Gastrocnemius medialis (tissue), 4 donors: ENCODE measurements at regions not wholly inside any gene's neighbourhood (a gene's known extent, or its start where the extent isn't known, plus 50 kb on each side); places are given as distances from the start of the nearest gene placed in this dataset.

Experiments
- ATAC-seq, 2 donors: fragments of 150-250 bp; one replicate each; pipeline ENCODE4 v1.9.1; 2016
- DNase-seq, 2 donors: peaks; one replicate each; pipeline ENCODE4 v3.0.0-alpha.2; 2019
- H3K27ac ChIP-seq, 4 donors: fragments of 200-600 bp; sonication (generic); 1 replicate in 1 of 4; 2 replicates in 3 of 4; pipeline ENCODE4 v1.5.1; 2016 to 2018; ENCODE audit warnings: mild to moderate bottlenecking in 2 of 4, moderate library complexity in 1 of 4
- H3K27me3 ChIP-seq, 3 donors: fragments of 200-600 bp; sonication (generic) in 2 of 3; 1 replicate in 1 of 3; 2 replicates in 2 of 3; pipeline versions ENCODE4 v1.5.1 to v1.6.0; 2016 to 2019; ENCODE audit warnings: mild to moderate bottlenecking in 1 of 3, moderate library complexity in 1 of 3
- H3K36me3 ChIP-seq, 2 donors: fragments of 200-600 bp; sonication (generic) in 1 of 2; one replicate each; pipeline ENCODE4 v1.5.1; 2017 to 2018
- H3K4me1 ChIP-seq, 2 donors: fragments of 200-600 bp; sonication (generic) in 1 of 2; one replicate each; pipeline ENCODE4 v1.5.1; 2016 to 2017; ENCODE audit warnings: mild to moderate bottlenecking in 2 of 2
- H3K4me3 ChIP-seq, 4 donors: fragments of 200-600 bp; sonication (generic) in 3 of 4; 1 replicate in 1 of 4; 2 replicates in 3 of 4; pipeline ENCODE4 v1.5.1; 2016 to 2019; ENCODE audit warnings: mild to moderate bottlenecking in 2 of 4
- H3K9me3 ChIP-seq, 3 donors: fragments of 200-600 bp; sonication (generic) in 2 of 3; 1 replicate in 1 of 3; 2 replicates in 2 of 3; pipeline ENCODE4 v1.5.1; 2016 to 2019
- POLR2A ChIP-seq, 2 donors: fragments of 450-650 bp; IDR thresholded peaks; one replicate each; pipeline ENCODE4 v1.6.1; 2017; ENCODE audit warnings: antibody characterized with exemption in 2 of 2, mild to moderate bottlenecking in 2 of 2, moderate library complexity in 2 of 2
- in situ Hi-C, 4 donors: fragments of 200-750 bp; cut with MboI; loops; one replicate each; pipeline versions ENCODE4 v1.15.0 to v1.8.0; 2017; ENCODE audit warnings: low sequenced_read_pairs in 4 of 4
- intact Hi-C: fragments of 100-400 bp; cut with DNase I; formaldehyde crosslinking; loops from one replicate; pipeline ENCODE4 v1.15.1; 2023; ENCODE audit warnings: low total_unique reads
- TF ChIP-seq, protein P1 (sequence below), 5 experiments: fragments of 450-650 bp in 3 of 5; fragments of 200-600 bp in 2 of 5; sonication (generic) in 2 of 5; IDR thresholded peaks in 4 of 5; conservative IDR thresholded peaks in 1 of 5; 1 replicate in 4 of 5; 2 replicates in 1 of 5; pipeline ENCODE4 v1.5.1; 2016 to 2019; ENCODE audit warnings: antibody characterized with exemption in 5 of 5, mild to moderate bottlenecking in 3 of 5, moderate library complexity in 3 of 5

GRCh38 chr2:174660984-174661675, 63.5 kb upstream of the WIPF1 start:
- Histone ChIP-seq H3K4me3 (no peak overlapping the region), H3K36me3 (no peaks in the 10 kb centered on the region), H3K4me1 (no peaks in the 10 kb centered on the region), H3K27me3 (no peaks in the 10 kb centered on the region), H3K27ac (no peak overlapping the region), H3K9me3 (no peaks in the 10 kb centered on the region)
- DNase-seq (no peak), ATAC-seq (no peak)
- TF ChIP-seq, protein P1, sequence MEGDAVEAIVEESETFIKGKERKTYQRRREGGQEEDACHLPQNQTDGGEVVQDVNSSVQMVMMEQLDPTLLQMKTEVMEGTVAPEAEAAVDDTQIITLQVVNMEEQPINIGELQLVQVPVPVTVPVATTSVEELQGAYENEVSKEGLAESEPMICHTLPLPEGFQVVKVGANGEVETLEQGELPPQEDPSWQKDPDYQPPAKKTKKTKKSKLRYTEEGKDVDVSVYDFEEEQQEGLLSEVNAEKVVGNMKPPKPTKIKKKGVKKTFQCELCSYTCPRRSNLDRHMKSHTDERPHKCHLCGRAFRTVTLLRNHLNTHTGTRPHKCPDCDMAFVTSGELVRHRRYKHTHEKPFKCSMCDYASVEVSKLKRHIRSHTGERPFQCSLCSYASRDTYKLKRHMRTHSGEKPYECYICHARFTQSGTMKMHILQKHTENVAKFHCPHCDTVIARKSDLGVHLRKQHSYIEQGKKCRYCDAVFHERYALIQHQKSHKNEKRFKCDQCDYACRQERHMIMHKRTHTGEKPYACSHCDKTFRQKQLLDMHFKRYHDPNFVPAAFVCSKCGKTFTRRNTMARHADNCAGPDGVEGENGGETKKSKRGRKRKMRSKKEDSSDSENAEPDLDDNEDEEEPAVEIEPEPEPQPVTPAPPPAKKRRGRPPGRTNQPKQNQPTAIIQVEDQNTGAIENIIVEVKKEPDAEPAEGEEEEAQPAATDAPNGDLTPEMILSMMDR (IDR thresholded peaks at IDR 0.05 in 4 of 5, conservative IDR thresholded peaks at IDR 0.05 in 1 of 5): no peak
- no peak for TF ChIP-seq POLR2A (IDR thresholded peaks at IDR 0.05)
- in situ Hi-C loops (no loop called here), intact Hi-C loops (no loop called here)

- no peak overlapping the region for H3K4me3 ChIP-seq
- H3K36me3 ChIP-seq: no peaks in the 10 kb centered on the region
- intact Hi-C loops: no loop called here
- in situ Hi-C loops: no loop called here
- no peak for TF ChIP-seq POLR2A (IDR thresholded peaks at IDR 0.05)
- TF ChIP-seq, protein P1 (IDR thresholded peaks at IDR 0.05 in 4 of 5, conservative IDR thresholded peaks at IDR 0.05 in 1 of 5): no peak
- DNase-seq: no peak
- no peak for ATAC-seq
- H3K4me1 ChIP-seq: no peaks in the 10 kb centered on the region
- no peaks in the 10 kb centered on the region for H3K9me3 ChIP-seq
- H3K27me3 ChIP-seq: no peaks in the 10 kb centered on the region
- no peak overlapping the region for H3K27ac ChIP-seq
Measured at GRCh38 chr2:174659069-174659900, 61.7 kb upstream of the WIPF1 start.

GRCh38 chr2:174656676-174657176, 59.1 kb upstream of the WIPF1 start:
- no peak for DNase-seq
- Histone ChIP-seq H3K9me3 (no peaks in the 10 kb centered on the region), H3K27ac (no peak overlapping the region), H3K36me3 (no peaks in the 10 kb centered on the region), H3K27me3 (no peaks in the 10 kb centered on the region), H3K4me3 (no peak overlapping the region), H3K4me1 (no peaks in the 10 kb centered on the region)
- in situ Hi-C loops (no loop called here), intact Hi-C loops (no loop called here)
- TF ChIP-seq, protein P1 (IDR thresholded peaks at IDR 0.05 in 4 of 5, conservative IDR thresholded peaks at IDR 0.05 in 1 of 5): no peak
- ATAC-seq: no peak

- no peaks in the 10 kb centered on the region for H3K9me3 ChIP-seq
- H3K27ac ChIP-seq: no peak overlapping the region
- DNase-seq (no peak), ATAC-seq (no peak)
- no peaks in the 10 kb centered on the region for H3K4me1 ChIP-seq
- intact Hi-C loops: no loop called here
- TF ChIP-seq, protein P1 (IDR thresholded peaks at IDR 0.05 in 4 of 5, conservative IDR thresholded peaks at IDR 0.05 in 1 of 5): no peak
- no peak for TF ChIP-seq POLR2A (IDR thresholded peaks at IDR 0.05)
- no peak overlapping the region for H3K4me3 ChIP-seq
- H3K36me3 ChIP-seq: no peaks in the 10 kb centered on the region
- no peaks in the 10 kb centered on the region for H3K27me3 ChIP-seq
- in situ Hi-C loops: no loop called here
Measured at GRCh38 chr2:174656035-174656434, 58.4 kb upstream of the WIPF1 start.
